H1 (cell line): ENCODE measurements at regions not wholly inside any gene's neighbourhood (a gene's known extent, or its start where the extent isn't known, plus 50 kb on each side); places are given as distances from the start of the nearest gene placed in this dataset.

Experiments used
- CREB1 ChIP-seq: IDR thresholded peaks from 2 replicates; pipeline ENCODE4 v1.6.1; 2012; ENCODE audit warnings: inconsistent platforms
- CTCF ChIP-seq, 3 experiments: IDR thresholded peaks; 1 replicate in 2 of 3; 2 replicates in 1 of 3; pipeline versions ENCODE4 v1.5.1 to v1.6.1; 2011; ENCODE audit warnings: low read length in 3 of 3, mild to moderate bottlenecking in 3 of 3, inconsistent platforms in 2 of 3, low read depth in 1 of 3, moderate library complexity in 1 of 3; ENCODE audit not compliant: insufficient read depth in 1 of 3; ENCODE audit errors: control extremely low read depth in 1 of 3
- MAFK ChIP-seq: IDR thresholded peaks from 2 replicates; pipeline ENCODE4 v1.6.1; 2012; ENCODE audit warnings: low read depth, mild to moderate bottlenecking, improper control_type of control experiment, low read length
- POLR2A ChIP-seq, 2 experiments: IDR thresholded peaks; 1 replicate in 1 of 2; 2 replicates in 1 of 2; pipeline ENCODE4 v1.6.1; 2011; ENCODE audit warnings: low read depth in 2 of 2, low read length in 2 of 2, mild to moderate bottlenecking in 2 of 2; ENCODE audit errors: control extremely low read depth in 1 of 2
- POLR2AphosphoS5 ChIP-seq: IDR thresholded peaks from 2 replicates; pipeline ENCODE4 v1.6.1; 2011; ENCODE audit warnings: low read depth, low read length
- SUZ12 ChIP-seq: fragments of 200-600 bp; sonication (generic); IDR thresholded peaks from 2 replicates; pipeline ENCODE4 v1.6.1; 2012; ENCODE audit warnings: mild to moderate bottlenecking, inconsistent platforms, low read length, moderate library complexity, mixed read lengths
- TCF12 ChIP-seq: IDR thresholded peaks from 2 replicates; pipeline ENCODE4 v1.6.1; 2011; ENCODE audit warnings: low read depth, mild to moderate bottlenecking, low read length

- TF ChIP-seq CTCF (IDR thresholded peaks at IDR 0.05; ENCODE audit: control extremely low read depth in 1 of 3, insufficient read depth in 1 of 3, low read depth in 1 of 3, low read length in 3 of 3) (no peak), POLR2A (IDR thresholded peaks at IDR 0.05; ENCODE audit: control extremely low read depth in 1 of 2, low read depth in 2 of 2, low read length in 2 of 2) (no peak), MAFK (no peak), POLR2AphosphoS5 (no peak), SUZ12 (no peak), CREB1 (no peak), TCF12 (no peak)
These were observed 87.8 kb upstream of the SLCO3A1 start for GRCh38 chr15:91765660-91766059.
